DMS 273 (cell line): ENCODE measurements at regions not wholly inside any gene's neighbourhood (a gene's known extent, or its start where the extent isn't known, plus 50 kb on each side); places are given as distances from the start of the nearest gene placed in this dataset.

Source experiments
- DNase-seq: peaks from one replicate; lab custom pipeline; 2025; ENCODE audit not compliant: unreplicated experiment; lab: John Stamatoyannopoulos, UW

- peak; percentile 66 for DNase-seq
These were observed 755.7 kb downstream of the TLR4 start for GRCh38 chr9:118459913-118460312.

DNA sequence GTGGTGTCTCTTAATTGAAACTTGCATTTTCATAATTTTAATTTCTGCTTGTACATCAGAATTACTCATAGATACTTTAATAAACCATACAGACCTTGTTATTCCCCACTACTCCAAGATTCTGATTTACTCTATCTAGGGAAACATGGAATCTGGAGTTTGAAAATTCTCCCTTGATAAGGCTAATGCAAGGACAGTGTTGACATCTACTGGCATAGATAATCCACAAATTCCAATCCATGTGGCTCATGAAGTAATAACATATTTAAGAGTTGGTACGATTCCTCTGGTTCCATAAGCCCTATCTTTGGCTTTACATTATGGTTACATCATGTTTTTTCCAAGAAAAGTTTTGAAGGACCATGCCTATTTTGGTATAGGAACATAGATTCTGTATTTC is 759.2 kb downstream of the TLR4 start:
- no peak for DNase-seq

GRCh38 chr9:118473521-118473920 is 769.3 kb downstream of the TLR4 start:
- no peak for DNase-seq

- DNase-seq: no peak
These were observed 774.5 kb downstream of the TLR4 start for GRCh38 chr9:118478752-118479151.

GRCh38 chr9:118482306-118482705 is 778.1 kb downstream of the TLR4 start:
- DNase-seq: no peak

DNA sequence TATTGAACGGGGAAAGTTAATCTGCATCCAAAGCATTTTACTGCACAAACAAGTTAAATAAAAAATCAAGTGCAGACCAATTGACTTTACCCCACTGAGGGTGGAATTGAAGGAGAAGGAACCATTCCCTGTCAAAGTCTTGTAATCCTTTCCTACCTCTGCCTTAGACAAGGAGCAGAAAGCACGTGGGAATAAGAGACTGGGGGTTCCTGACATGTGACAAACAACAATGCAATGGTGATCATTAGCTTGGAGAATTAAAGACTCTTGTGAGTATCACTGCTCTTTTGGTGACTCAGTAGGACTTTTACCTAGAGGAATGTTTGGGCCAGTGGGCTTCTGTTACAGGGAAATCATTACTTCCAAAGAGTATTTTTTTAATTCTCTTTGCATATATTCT is 779.5 kb downstream of the TLR4 start:
- DNase-seq: no peak

DNA sequence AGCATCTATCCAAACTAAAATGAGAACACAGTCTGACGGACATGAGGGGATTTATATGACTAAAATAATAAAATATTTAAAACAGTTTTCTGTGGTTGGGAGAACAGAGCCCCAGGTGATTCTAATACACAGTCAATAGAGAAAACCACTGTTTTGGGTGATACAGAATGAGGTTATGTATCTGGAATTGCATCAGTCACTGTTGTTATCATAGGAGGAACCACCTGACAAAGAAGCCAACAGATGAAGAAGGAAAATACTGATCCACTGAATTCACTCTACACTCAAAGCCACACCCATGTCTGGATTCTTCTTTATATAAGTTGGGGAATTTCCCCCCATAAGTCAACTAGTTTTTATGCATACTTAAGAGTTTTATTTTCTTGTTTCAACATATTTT is 799.0 kb downstream of the TLR4 start:
- DNase-seq: no peak

- no peak for DNase-seq
These were observed 806.5 kb downstream of the TLR4 start for GRCh38 chr9:118510711-118511110.

GRCh38 chr9:118515947-118516346 is 811.7 kb downstream of the TLR4 start:
- no peak for DNase-seq

DNA sequence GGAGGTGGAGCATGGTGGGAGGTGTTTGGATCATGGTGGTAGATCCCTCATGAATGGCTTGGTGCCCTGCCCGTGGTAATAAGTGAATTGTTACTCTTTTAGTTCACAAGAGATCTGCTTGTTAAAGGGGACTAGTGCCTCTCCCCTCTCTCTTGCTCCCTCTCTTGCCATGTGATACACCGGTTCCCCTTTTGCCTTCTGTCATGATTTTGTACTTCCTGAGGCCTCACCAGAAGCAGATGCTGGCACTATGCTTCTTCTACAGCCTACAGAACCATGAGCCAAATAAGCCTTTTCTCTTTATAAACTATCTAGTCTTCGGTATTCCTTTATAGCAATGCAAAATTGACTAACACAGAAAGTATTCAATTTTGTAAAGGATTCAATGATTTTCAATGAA is 817.1 kb downstream of the TLR4 start:
- DNase-seq: no peak

GRCh38 chr9:118522093-118523028 is 818.2 kb downstream of the TLR4 start:
- peak; percentile 61 for DNase-seq

- no peak for DNase-seq
These were observed 823.1 kb downstream of the TLR4 start for GRCh38 chr9:118527261-118527660.

- no peak for DNase-seq
These were observed 825.0 kb downstream of the TLR4 start for GRCh38 chr9:118529210-118529609.

GRCh38 chr9:118529624-118530214 is 825.5 kb downstream of the TLR4 start:
- no peak for DNase-seq

- DNase-seq: no peak
These were observed 828.4 kb downstream of the TLR4 start for GRCh38 chr9:118532592-118532991.

DNA sequence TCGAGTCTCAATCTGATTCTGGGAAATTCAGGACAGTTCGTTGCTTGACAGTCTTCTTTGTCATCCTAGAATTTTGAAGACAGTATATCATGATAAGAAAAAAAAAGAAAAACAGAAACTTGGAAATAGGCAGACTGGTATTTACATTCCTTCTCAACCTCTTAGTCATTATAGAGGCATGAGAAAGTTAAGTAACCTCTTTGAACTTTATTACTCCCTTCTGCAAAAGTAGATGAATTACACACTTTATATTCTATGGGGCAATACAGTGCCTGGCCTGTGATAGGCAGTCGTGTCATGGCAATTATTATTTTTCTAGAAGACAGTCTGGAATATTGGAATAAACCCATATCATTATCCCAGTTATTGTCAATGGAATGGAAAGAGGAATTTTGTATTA is 828.9 kb downstream of the TLR4 start:
- DNase-seq: no peak

DNA sequence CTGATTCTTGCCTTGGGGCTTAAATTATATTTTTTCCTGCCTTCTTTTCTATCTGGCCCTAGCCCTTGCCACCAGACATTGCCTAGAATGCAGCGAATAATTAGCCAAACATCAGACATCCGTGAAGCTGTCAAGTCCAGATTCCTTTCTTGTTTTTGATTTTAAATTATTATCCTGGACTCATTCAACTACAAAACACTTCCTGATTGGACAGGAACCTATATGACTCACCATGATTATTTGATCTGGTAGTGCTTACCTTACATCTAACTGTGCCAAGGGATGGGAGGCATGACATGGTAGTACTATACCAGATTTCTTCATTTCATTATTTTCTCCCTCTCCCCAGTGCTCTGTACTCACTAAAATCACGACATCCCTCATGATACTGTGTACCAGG is 829.6 kb downstream of the TLR4 start:
- no peak for DNase-seq

DNA sequence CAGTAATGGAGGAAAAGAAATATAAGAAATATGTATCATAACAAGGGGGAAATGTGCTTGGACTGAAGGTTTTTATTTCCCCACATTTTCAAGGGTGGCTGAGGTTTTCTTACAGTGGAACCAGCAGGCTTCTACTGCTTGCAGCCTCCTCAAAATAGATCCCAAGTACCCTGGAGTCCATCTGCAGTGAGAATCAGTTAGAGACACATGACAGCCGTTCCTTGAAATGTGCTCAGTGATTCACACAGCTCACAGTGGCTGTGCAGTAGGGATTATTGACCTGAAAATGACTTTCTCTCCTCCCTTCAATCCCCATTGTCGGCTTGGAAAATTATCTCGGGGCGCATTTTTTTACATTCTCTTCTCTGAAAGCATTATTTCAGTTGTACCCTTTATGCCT is 832.0 kb downstream of the TLR4 start:
- no peak for DNase-seq

DNA sequence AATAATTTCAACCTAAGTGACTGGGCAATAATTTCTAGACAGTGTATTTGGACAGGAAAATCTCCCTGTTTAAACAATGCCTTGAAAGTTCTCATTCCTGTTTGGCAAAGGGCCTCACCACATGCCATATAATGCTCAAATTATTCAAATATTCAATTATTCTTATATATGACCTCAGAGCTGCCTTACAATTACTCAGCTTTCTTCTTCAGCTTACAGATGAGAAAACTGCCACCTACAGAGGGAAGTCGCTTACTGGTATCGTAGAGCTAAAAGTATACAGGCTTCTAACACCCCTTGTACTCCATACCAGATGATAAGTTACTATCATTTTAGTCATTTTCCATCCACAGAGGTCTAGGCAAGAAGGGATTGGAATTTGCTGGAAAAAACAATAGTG is 830.3 kb downstream of the BRINP1 start:
- no peak for DNase-seq

- DNase-seq: no peak
These were observed 815.8 kb downstream of the BRINP1 start for GRCh38 chr9:118553465-118553864.

DNA sequence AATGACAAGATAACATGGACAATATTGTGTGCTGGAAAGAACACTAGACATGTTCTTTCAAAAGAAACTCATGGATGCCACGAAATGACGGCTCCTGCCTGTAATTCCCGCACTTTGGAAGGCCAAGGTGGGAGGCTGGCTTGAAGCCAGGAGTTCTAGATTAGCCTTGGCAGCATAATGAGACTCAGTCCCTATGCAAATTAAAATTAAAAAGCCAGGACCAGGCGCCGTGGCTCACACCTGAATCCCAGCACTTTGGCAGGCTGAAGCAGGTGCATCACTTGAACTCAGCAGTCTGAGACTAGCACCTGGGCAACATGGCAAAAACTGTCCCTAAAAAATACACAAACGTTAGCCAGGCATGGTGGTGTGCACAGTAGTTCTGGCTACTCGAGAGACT is 814.2 kb downstream of the BRINP1 start:
- no peak for DNase-seq

DNA sequence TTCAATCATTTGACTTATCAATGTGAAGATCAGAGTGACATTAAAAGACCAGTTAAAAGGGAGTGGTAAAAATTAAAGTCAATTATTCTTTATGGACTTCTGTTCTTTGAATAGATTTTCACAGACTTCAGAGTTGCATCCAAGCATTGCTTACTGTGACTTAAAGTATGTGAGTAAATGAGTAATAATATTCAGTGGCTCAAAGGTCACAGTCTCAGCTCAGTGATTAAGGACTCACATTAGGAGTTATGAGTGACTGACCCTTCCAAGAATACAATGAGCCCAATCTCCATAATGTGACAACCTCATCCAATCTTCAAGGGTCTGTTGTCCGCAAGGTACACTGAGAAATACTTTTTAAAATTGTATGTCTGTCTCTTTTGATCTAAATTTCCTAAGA is 811.2 kb downstream of the BRINP1 start:
- DNase-seq: no peak

GRCh38 chr9:118558891-118559290 is 810.3 kb downstream of the BRINP1 start:
- no peak for DNase-seq
